Brain pericyte (primary cell): ENCODE measurements at regions not wholly inside any gene's neighbourhood (a gene's known extent, or its start where the extent isn't known, plus 50 kb on each side); places are given as distances from the start of the nearest gene placed in this dataset.
"Not testable (repeated sequence)": the region's sequence is repeated elsewhere in the genome, so short reads cannot be mapped to it uniquely, and the experiment has no call there.

Experiments used
- DNase-seq: peaks from one replicate; pipeline ENCODE4 v3.0.0-alpha.2; 2012; ENCODE audit warnings: low read depth, low spot score

- no peak for DNase-seq
These were observed 403.7 kb upstream of the MEIS1 start for GRCh38 chr2:66031236-66031635.

GRCh38 chr2:66030553-66030952, 404.4 kb upstream of the MEIS1 start:
- DNase-seq, result no peak

GRCh38 chr2:66024391-66024790, 410.5 kb upstream of the MEIS1 start:
- DNase-seq, result no peak

- DNase-seq, result no peak
These were observed 413.6 kb upstream of the MEIS1 start for GRCh38 chr2:66021296-66021695.

GRCh38 chr2:66017763-66018162, 417.2 kb upstream of the MEIS1 start:
- DNase-seq, result no peak

DNA sequence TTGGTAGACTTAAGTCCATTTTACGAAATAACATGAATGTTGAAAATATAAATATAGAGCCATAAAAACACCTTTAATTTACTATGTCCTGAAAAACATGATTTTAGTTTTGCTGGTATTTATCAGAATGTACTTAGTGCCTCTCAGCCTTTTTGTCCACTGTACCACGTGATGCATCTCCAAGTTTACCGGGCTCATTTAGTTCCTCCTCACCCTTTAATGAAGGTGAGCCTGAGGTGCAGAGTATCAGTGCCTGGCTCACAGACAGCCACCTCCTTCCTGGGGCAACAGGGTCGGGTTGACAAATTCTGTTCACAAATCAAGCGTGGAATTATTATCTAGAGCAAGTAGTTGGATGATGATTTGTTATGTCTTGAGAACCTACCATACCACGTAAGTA, 420.5 kb upstream of the MEIS1 start:
- no peak for DNase-seq

DNA sequence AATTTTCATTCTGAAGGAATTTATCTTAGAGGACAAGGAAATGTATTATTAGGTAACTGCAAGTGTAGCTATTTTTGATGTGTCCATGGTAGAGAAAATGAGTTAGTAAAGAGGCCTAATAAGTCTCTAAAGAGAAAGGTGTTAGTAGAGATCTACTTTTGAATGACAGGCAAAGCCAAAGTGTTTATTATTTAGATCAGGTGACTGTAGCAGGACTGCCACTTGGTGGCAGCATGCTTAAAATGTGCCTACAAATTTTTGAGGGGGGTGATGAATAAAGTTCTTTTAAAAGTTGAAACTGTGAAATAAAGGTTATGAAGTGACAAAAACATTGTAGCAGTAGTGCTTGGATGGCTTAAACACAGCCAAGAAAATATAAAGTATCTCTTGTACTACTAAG, 421.5 kb upstream of the MEIS1 start:
- no peak for DNase-seq

DNA sequence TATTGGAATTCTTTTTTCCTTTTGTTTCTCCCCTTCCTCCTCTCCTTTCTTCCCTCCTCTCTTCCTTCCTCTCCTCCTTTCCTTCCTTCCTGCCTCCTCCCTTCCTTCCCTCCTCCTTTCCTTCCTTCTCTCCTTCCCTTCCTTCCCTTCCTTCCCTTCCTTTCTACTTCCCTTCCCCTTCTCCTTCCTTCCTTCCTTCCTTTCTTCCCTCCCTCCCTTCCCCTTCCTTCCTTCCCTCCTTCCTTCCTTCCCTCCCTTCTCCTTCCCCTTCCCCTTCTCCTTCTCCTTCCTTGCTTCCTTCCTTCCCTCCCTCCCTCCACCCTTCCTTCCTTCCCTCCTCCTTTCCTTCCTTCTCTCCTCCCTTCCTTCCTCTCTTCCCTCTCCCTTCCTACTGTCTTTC, 431.0 kb upstream of the MEIS1 start:
- DNase-seq, result no peak

- DNase-seq, result no peak
These were observed 433.4 kb upstream of the MEIS1 start for GRCh38 chr2:66001538-66001937.

DNA sequence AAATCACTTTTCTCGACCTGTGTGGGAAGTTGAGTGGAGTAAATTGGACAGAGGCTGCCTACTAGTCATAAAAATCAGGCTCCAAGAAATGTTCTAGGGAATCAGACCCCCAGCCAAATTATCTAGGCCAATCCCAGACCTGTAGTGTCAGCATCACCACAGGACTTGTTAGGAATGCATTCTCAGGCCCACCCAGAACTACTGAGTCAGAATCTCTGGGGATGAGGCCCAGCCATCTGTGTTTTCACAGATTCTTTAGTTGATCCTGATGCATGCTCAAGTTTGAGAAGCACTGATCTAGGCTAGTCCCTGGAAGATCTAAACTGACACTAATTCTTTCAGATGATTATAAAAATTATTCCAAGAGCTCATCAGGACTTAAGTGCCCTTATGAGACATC, 434.0 kb upstream of the MEIS1 start:
- no peak for DNase-seq

- DNase-seq, result no peak
These were observed 435.1 kb upstream of the MEIS1 start for GRCh38 chr2:65999796-66000195.

DNA sequence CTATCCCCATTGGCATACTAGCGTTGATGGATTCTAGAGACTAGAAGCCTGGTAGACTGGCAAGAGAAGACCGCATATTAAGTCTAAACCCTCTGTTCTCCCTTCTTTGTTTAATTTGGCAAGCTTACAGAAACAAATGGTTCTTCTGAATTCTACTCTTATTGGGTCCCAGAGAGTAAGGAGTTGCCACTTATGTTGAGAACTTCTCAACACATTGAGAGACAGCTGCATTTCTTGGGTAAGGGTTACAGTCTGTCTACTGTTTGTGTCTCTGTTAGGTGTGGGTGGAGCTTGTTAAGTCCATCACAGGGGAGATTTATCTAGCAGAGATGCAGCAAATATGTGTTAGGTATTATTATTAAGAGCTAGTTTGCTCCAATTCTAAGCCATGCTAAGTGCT, 435.8 kb upstream of the MEIS1 start:
- DNase-seq, result no peak

DNA sequence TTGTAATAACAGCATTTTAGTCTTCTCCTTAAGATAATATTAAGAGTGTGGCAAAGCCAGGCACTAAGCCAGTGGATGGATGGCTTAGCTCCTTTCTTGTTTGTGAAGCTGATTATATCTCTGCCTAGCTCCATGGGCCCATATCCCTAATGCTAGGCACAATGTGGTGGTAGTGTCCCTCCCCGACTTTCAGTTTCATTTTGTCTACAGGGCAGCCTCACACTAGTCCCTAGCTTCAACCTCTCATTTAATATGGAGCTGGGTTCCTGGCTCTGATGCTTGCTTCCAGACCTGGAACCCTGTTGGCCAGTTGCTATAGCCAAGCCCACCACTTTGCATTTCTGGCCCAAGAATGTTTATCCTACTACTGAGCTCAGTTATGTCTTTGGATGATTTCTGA, 437.0 kb upstream of the MEIS1 start:
- no peak for DNase-seq

GRCh38 chr2:65992198-65992554, 442.7 kb upstream of the MEIS1 start:
- no peak for DNase-seq

DNA sequence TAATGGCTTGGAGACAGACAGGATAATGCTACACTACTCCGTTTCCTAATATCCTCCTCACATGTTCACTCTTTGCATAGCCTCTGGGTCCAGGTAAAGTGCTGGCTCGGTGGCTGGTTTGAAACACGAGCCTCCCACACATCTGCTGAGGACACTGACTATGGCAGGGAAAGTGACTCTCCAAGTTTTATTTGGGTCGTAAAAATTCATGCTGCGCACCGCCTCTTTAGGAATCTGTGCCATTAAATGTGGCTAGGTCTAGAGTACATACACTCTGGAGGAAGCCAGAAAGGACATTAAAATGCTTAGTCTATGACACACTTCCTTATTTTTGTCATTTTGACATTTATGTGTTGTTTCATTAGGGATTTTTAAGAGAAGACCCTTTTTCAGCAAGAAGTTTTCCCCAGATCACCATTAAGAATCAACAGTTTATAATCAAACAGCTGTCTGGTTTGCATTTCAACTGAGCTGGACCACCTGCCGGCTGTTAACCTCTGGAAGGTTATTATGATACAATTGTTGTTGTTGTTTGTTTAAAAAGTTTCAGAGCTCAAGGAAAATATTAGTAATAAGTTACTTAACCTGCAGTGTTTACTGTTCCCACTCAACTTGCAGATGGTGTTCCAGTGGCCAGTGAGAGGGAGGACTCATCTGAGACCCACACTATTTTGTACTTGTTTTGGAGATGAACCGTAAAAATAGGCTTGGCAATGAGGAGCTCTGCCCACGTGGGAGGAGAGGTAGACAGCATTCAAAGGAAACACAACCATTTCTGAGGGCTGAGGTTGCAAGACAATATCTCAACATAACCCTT, 443.3 kb upstream of the MEIS1 start:
- no peak for DNase-seq

- DNase-seq, result no peak
These were observed 448.9 kb upstream of the MEIS1 start for GRCh38 chr2:65985986-65986385.

- no peak for DNase-seq
These were observed 454.4 kb upstream of the MEIS1 start for GRCh38 chr2:65980531-65980930.

GRCh38 chr2:65979446-65979845, 455.5 kb upstream of the MEIS1 start:
- DNase-seq, result no peak

- no peak for DNase-seq
These were observed 460.7 kb upstream of the MEIS1 start for GRCh38 chr2:65974067-65974723.

DNA sequence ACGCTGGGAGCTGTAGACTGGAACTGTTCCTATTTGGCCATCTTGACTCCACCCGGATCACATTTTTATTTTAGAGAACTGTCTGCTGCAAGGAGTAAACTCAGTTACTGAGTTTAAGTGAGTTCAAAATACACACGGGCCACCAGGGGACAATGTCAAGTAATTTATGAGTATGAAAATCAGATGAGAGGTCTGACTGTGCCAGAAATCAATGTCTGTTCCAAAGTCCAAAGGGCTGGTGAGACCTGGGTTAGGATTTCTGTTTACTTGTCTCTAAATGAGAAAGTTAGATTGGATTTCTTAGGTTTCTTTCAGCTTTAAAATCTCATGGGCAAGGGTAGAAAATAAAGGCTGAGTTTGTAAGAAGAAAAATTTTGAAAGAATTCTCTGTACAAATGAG, 465.8 kb upstream of the MEIS1 start:
- DNase-seq, result no peak

GRCh38 chr2:65963303-65963702, 471.6 kb upstream of the MEIS1 start:
- not testable (repeated sequence) for DNase-seq

- no peak for DNase-seq
These were observed 474.0 kb upstream of the MEIS1 start for GRCh38 chr2:65960953-65961352.

DNA sequence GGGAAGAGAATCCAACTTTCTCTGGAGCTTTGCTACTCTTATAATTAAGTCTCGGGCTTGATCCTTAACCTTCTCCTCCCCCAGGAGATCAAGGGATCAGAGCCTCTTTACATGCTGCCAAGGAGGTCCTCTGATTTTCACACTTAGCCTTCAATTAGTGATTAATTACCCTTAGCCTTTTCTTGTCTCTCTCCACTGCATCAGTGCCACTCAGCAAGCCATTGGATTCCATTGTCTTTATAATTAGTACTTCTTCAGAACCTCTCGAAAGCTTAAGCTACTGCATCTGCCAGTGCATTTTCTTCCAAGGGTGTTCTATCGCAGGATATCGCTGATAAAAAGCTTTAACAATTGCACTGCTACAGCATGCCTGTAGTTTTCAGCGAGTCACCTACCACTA, 477.0 kb upstream of the MEIS1 start:
- no peak for DNase-seq

DNA sequence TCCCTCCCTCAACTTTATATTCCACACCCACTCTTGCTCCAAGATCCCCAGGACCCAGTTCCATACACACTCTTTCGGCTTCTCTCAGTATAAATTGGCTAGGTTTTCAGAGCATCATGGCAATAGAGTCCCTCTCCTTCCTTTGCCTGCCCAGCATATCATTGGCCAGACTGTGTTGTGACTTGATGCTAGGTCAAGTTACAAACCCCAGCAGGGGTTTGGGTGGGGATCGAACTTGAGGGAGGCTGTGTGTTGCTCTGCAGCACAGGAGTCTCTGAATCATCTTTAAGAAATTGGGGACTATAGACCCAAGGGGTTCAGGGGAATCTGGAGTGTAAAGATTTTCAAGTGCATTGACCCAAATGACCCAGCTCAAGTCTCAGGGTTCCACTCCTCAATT, 477.5 kb upstream of the MEIS1 start:
- DNase-seq, result no peak
